Keratinocyte (primary cell): ENCODE measurements at regions not wholly inside any gene's neighbourhood (a gene's known extent, or its start where the extent isn't known, plus 50 kb on each side); places are given as distances from the start of the nearest gene placed in this dataset.

Source experiments
- DNase-seq: peaks from one replicate; pipeline ENCODE4 v3.0.0-alpha.2; 2011; ENCODE audit warnings: low read depth, missing footprints, low spot score
- FAIRE-seq: peaks from 2 replicates; lab custom pipeline; 2011; peaks lifted over from hg19 to GRCh38; lab: Jason Lieb, UNC
- H2AFZ ChIP-seq: 2 replicates; pipeline ENCODE4 v1.6.0; 2012; ENCODE audit warnings: low read length, control low read depth, inconsistent platforms; ENCODE audit not compliant: control insufficient read depth
- H3K27ac ChIP-seq: 2 replicates; pipeline ENCODE4 v1.5.1; 2011; ENCODE audit warnings: low read length; ENCODE audit not compliant: control insufficient read depth, insufficient read depth
- H3K27me3 ChIP-seq: 3 replicates; pipeline ENCODE4 v1.6.0; 2011; ENCODE audit warnings: low read length; ENCODE audit not compliant: control insufficient read depth, insufficient read depth; ENCODE audit errors: extremely low read depth
- H3K36me3 ChIP-seq, 2 experiments: 2 replicates in 1 of 2; 3 replicates in 1 of 2; pipeline ENCODE4 v1.5.1; 2011; ENCODE audit warnings: low read length in 2 of 2, mild to moderate bottlenecking in 1 of 2; ENCODE audit not compliant: control insufficient read depth in 2 of 2, insufficient read depth in 2 of 2; ENCODE audit errors: extremely low read depth in 1 of 2
- H3K4me1 ChIP-seq: 3 replicates; pipeline ENCODE4 v1.5.1; 2011; ENCODE audit warnings: low read length; ENCODE audit not compliant: control insufficient read depth, insufficient read depth; ENCODE audit errors: extremely low read depth
- H3K4me2 ChIP-seq: 3 replicates; pipeline ENCODE4 v1.6.0; 2011; ENCODE audit warnings: low read depth, low read length; ENCODE audit not compliant: control insufficient read depth, insufficient read depth; ENCODE audit errors: extremely low read depth
- H3K4me3 ChIP-seq, 3 experiments: fragments of 200-600 bp in 1 of 3; sonication (generic) in 1 of 3; 2 replicates in 2 of 3; 3 replicates in 1 of 3; pipeline ENCODE4 v1.5.1; 2011 to 2016; ENCODE audit warnings: low read length in 3 of 3, mild to moderate bottlenecking in 3 of 3, control low read depth in 2 of 3, inconsistent platforms in 1 of 3, low read depth in 1 of 3, mixed read lengths in 1 of 3, mixed run types in 1 of 3, moderate library complexity in 1 of 3; ENCODE audit not compliant: control insufficient read depth in 2 of 3, insufficient read depth in 2 of 3; ENCODE audit errors: extremely low read depth in 1 of 3
- H3K79me2 ChIP-seq: 2 replicates; pipeline ENCODE4 v1.6.0; 2012; ENCODE audit warnings: low read length; ENCODE audit not compliant: control insufficient read depth, insufficient read depth
- H3K9ac ChIP-seq: 3 replicates; pipeline ENCODE4 v1.6.0; 2011; ENCODE audit warnings: low read length; ENCODE audit not compliant: control insufficient read depth, insufficient read depth; ENCODE audit errors: extremely low read depth
- H3K9me1 ChIP-seq: 3 replicates; pipeline ENCODE4 v1.6.0; 2011; ENCODE audit warnings: low read length; ENCODE audit not compliant: control insufficient read depth, insufficient read depth; ENCODE audit errors: extremely low read depth
- H3K9me3 ChIP-seq: 2 replicates; pipeline ENCODE4 v1.5.1; 2012; ENCODE audit warnings: low read depth, low read length; ENCODE audit not compliant: control insufficient read depth
- H4K20me1 ChIP-seq: 3 replicates; pipeline ENCODE4 v1.6.0; 2011; ENCODE audit warnings: low read length; ENCODE audit not compliant: control insufficient read depth, insufficient read depth; ENCODE audit errors: extremely low read depth
- CTCF ChIP-seq, 3 experiments: IDR thresholded peaks in 1 of 3; conservative IDR thresholded peaks in 1 of 3; optimal IDR thresholded peaks in 1 of 3; 2 replicates in 2 of 3; 3 replicates in 1 of 3; pipeline versions ENCODE3 to v1.5.1; 2011; ENCODE audit warnings: low read length in 3 of 3, mild to moderate bottlenecking in 3 of 3, moderate library complexity in 2 of 3, control low read depth in 1 of 3, inconsistent platforms in 1 of 3; ENCODE audit not compliant: insufficient read depth in 2 of 3; ENCODE audit errors: extremely low read depth in 1 of 3
- EZH2 ChIP-seq: IDR thresholded peaks from one replicate; pipeline ENCODE4 v1.6.1; 2012; ENCODE audit warnings: inconsistent platforms, mild to moderate bottlenecking, low read length, moderate library complexity
- dilution Hi-C: fragments of 300-500 bp; cut with MboI; formaldehyde crosslinking; loops from one replicate; pipeline ENCODE4 v1.7.0; 2020; ENCODE audit warnings: low sequenced_read_pairs; ENCODE audit not compliant: extremely low pct_ligation_motif_present

- Histone ChIP-seq H3K79me2 (no peaks in the 10 kb centered on the region), H3K9ac (no peak overlapping the region), H4K20me1 (no peaks in the 10 kb centered on the region), H3K4me2 (no peak overlapping the region), H3K4me3 (no peak overlapping the region), H3K36me3 (no peaks in the 10 kb centered on the region), H3K27ac (no peak overlapping the region), H3K27me3 (no peaks in the 10 kb centered on the region), H3K9me3 (no peaks in the 10 kb centered on the region), H3K9me1 (no peaks in the 10 kb centered on the region), H2AFZ (no peak overlapping the region), H3K4me1 (no peaks in the 10 kb centered on the region)
- FAIRE-seq (no peak), DNase-seq (no peak)
- dilution Hi-C loops: no loop called here
- TF ChIP-seq CTCF (optimal IDR thresholded peaks at IDR 0.05 in 1 of 3, IDR thresholded peaks at IDR 0.05 in 1 of 3, conservative IDR thresholded peaks at IDR 0.05 in 1 of 3; ENCODE audit: extremely low read depth in 1 of 3, insufficient read depth in 2 of 3, low read length in 3 of 3) (no peak), EZH2 (no peak)
These were observed 937.9 kb downstream of the TUSC7 start for GRCh38 chr3:117647435-117647834.

DNA sequence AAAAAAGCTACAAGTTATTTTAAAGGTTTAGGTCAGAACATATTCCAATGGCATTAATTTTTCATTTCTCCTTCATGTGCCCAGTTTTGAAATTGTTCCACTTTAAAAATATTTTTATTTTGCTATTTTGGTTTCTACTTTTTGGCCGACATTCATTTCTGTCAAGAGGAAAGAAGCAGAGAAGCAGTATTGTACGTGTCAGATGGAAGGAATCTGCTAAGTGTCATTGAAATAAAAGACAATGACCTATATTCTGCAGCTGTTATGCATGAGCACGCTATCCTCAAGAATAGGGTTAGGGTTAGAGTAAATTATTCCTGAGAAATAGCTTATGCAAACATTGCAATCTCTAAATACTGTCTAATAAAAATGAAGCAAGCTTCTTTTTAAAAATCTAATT is 941.7 kb downstream of the TUSC7 start:
- H3K27me3 ChIP-seq: no peaks in the 10 kb centered on the region
- no peak overlapping the region for H3K4me3 ChIP-seq
- TF ChIP-seq EZH2 (no peak), CTCF (optimal IDR thresholded peaks at IDR 0.05 in 1 of 3, IDR thresholded peaks at IDR 0.05 in 1 of 3, conservative IDR thresholded peaks at IDR 0.05 in 1 of 3; ENCODE audit: extremely low read depth in 1 of 3, insufficient read depth in 2 of 3, low read length in 3 of 3) (no peak)
- dilution Hi-C loops: no loop called here
- no peak overlapping the region for H3K9ac ChIP-seq
- no peaks in the 10 kb centered on the region for H3K79me2 ChIP-seq
- no peaks in the 10 kb centered on the region for H3K9me3 ChIP-seq
- H3K9me1 ChIP-seq: no peaks in the 10 kb centered on the region
- FAIRE-seq (no peak), DNase-seq (no peak)
- H3K36me3 ChIP-seq: no peaks in the 10 kb centered on the region
- H3K27ac ChIP-seq: no peak overlapping the region
- H3K4me1 ChIP-seq: no peaks in the 10 kb centered on the region
- no peak overlapping the region for H3K4me2 ChIP-seq
- H2AFZ ChIP-seq: no peak overlapping the region
- no peaks in the 10 kb centered on the region for H4K20me1 ChIP-seq
